ENCODE measurements at regions not wholly inside any gene's neighbourhood (a gene's known extent, or its start where the extent isn't known, plus 50 kb on each side); places are given as distances from the start of the nearest gene placed in this dataset.
A peak's percentile ranks its signal among the peaks of the same experiment; 100 is the strongest.

GRCh38 chr9:108473209-108474112 lies 382.3 kb downstream of the ACTL7B start:
- peak in 1 of 2 donors; percentile 29 for DNase-seq

DNA sequence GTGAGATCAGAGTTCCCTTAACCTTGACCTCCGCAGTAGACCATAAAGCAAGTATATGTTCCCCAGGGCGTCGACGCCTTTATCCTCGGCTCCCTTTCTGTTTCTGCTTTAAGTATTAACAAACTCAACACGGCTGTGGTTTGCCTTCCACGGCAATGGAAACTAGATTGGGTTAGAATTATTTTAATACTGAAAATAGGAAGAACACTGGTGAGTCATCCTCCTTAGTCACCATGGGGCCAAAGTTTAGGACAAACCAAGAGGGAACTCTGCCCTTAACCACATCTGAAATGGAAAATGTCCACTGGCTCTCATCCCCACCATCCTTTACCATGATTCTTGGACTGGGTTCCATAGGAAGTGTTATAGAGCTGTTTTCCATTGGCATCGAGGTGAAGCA lies 386.1 kb downstream of the ACTL7B start:
- no peak for DNase-seq
- Histone ChIP-seq H3K27ac (no peak overlapping the region), H3K4me1 (peaks cover 0 to 35% (median 17%) of the 10 kb centered on the region in 4 donors), H3K36me3 (no peaks in the 10 kb centered on the region), H3K9me3 (no peaks in the 10 kb centered on the region), H3K4me3 (no peak overlapping the region), H3K27me3 (no peaks in the 10 kb centered on the region)
- WGBS, 5 donors = 81 to 90% (median 86%) methylated on average over 8 of the region's 8 CpGs
- intact Hi-C loops (cut with DNase I; ENCODE audit: low total_unique reads) = no loop called here
- TF ChIP-seq, protein P1, sequence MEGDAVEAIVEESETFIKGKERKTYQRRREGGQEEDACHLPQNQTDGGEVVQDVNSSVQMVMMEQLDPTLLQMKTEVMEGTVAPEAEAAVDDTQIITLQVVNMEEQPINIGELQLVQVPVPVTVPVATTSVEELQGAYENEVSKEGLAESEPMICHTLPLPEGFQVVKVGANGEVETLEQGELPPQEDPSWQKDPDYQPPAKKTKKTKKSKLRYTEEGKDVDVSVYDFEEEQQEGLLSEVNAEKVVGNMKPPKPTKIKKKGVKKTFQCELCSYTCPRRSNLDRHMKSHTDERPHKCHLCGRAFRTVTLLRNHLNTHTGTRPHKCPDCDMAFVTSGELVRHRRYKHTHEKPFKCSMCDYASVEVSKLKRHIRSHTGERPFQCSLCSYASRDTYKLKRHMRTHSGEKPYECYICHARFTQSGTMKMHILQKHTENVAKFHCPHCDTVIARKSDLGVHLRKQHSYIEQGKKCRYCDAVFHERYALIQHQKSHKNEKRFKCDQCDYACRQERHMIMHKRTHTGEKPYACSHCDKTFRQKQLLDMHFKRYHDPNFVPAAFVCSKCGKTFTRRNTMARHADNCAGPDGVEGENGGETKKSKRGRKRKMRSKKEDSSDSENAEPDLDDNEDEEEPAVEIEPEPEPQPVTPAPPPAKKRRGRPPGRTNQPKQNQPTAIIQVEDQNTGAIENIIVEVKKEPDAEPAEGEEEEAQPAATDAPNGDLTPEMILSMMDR (IDR thresholded peaks at IDR 0.05) = no peak
- no peak for TF ChIP-seq POLR2A (IDR thresholded peaks at IDR 0.05)
- TF ChIP-seq POLR2AphosphoS5 (IDR thresholded peaks at IDR 0.05) = no peak
- TF ChIP-seq EP300 (IDR thresholded peaks at IDR 0.05) = no peak

More at GRCh38 chr9:108473209-108474112, 382.3 kb downstream of the ACTL7B start:
- H3K4me1 ChIP-seq = peaks cover 0 to 29% (median 10%) of the 10 kb centered on the region in 4 donors
- TF ChIP-seq, protein P1 (IDR thresholded peaks at IDR 0.05) = no peak
- TF ChIP-seq EP300 (IDR thresholded peaks at IDR 0.05) (no peak), POLR2A (IDR thresholded peaks at IDR 0.05) (no peak), POLR2AphosphoS5 (IDR thresholded peaks at IDR 0.05) (no peak)
- H3K36me3 ChIP-seq = no peaks in the 10 kb centered on the region
- H3K9me3 ChIP-seq = no peaks in the 10 kb centered on the region
- 18 to 34% (median 22%) methylated on average over 9 of the region's 9 CpGs for WGBS, 5 donors
- intact Hi-C loops (cut with DNase I; ENCODE audit: low total_unique reads) = no loop called here
- H3K27ac ChIP-seq = no peak overlapping the region
- no peaks in the 10 kb centered on the region for H3K27me3 ChIP-seq
- no peak overlapping the region for H3K4me3 ChIP-seq

- 85 to 92% (median 86%) methylated on average over 4 of the region's 4 CpGs for WGBS, 5 donors
- H3K27me3 ChIP-seq = no peaks in the 10 kb centered on the region
- H3K4me1 ChIP-seq = peaks cover 0 to 22% (median 10%) of the 10 kb centered on the region in 4 donors
- H3K4me3 ChIP-seq = no peak overlapping the region
- DNase-seq = peak in 1 of 2 donors; percentile 21
- H3K9me3 ChIP-seq = no peaks in the 10 kb centered on the region
- intact Hi-C loops (cut with DNase I; ENCODE audit: low total_unique reads) = no loop called here
- no peaks in the 10 kb centered on the region for H3K36me3 ChIP-seq
- TF ChIP-seq, protein P1 (IDR thresholded peaks at IDR 0.05) = no peak
- TF ChIP-seq POLR2A (IDR thresholded peaks at IDR 0.05) = no peak
- TF ChIP-seq POLR2AphosphoS5 (IDR thresholded peaks at IDR 0.05) = no peak
- TF ChIP-seq EP300 (IDR thresholded peaks at IDR 0.05) = no peak
- H3K27ac ChIP-seq = no peak overlapping the region
These were observed 387.4 kb downstream of the ACTL7B start for GRCh38 chr9:108468364-108468763.

DNA sequence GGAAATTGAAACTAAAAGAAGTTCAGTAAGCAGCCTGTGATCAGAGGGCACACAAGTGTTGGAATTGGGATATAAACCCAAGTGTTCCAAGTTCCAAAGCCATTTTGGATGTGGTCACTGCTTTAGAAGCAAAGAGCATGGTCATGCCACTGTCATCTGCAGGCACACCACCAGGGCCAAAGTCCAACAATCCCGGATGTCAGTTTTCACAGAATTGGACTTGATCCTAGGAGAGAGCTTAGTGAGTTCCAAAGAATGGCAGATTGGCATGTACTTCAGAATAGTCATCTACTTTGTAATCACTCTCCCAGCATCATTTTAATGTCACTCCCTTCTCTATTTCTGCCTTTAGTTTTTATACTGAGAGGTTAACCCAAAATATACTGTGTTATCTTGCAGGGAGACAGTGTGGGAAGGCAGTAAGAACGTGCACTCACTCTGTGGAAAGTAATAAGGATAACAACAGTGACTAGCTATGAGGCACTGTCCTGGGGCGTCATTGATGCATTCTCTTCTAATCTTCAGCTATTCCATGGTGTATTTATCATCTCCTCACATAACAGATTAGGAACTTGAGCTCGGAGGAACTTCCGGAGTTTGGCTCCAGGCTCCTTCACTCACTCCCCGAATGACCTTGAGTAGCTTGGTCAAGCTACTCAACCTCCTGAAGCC lies 388.0 kb downstream of the ACTL7B start:
- Histone ChIP-seq H3K4me1 (peaks cover 0 to 17% (median 7%) of the 10 kb centered on the region in 4 donors), H3K27ac (no peak overlapping the region), H3K36me3 (no peaks in the 10 kb centered on the region), H3K9me3 (no peaks in the 10 kb centered on the region), H3K27me3 (no peaks in the 10 kb centered on the region), H3K4me3 (no peak overlapping the region)
- DNase-seq = peak in 1 of 2 donors; percentile 20
- TF ChIP-seq POLR2AphosphoS5 (IDR thresholded peaks at IDR 0.05) (no peak), POLR2A (IDR thresholded peaks at IDR 0.05) (no peak), EP300 (IDR thresholded peaks at IDR 0.05) (no peak)
- TF ChIP-seq, protein P1 (IDR thresholded peaks at IDR 0.05) = no peak
- 51 to 59% (median 57%) methylated on average over 6 of the region's 6 CpGs for WGBS, 5 donors
- intact Hi-C loops (cut with DNase I; ENCODE audit: low total_unique reads) = no loop called here
